ENCODE measurements at regions not wholly inside any gene's neighbourhood (a gene's known extent, or its start where the extent isn't known, plus 50 kb on each side); places are given as distances from the start of the nearest gene placed in this dataset.

DNA sequence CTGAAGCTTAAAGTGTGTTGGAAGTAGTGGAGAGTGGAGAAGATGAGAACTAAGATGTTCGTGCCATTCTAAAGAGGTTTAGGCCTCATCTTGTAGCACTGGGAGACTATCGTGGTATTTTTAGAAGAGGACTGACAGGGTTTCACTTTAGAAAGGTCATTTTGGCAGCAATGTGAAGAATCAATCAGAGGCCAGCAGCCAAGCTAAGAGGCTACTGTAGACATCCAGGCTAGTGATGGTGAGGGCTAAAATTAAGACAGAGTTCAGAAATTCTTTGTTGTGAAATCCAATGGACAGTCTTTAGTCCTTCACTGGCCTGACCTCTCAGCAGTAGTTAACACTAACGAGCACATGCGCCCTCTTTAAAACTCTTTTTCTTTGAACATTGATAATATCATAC, 288.2 kb downstream of the TBL1XR1 start:
- no peak overlapping the region for H3K4me2 ChIP-seq (ENCODE audit: low read depth, low read length)
- no peaks in the 10 kb centered on the region for H3K36me3 ChIP-seq (replicated peaks in 1 of 2; ENCODE audit: control insufficient read depth in 1 of 2, insufficient read depth in 2 of 2, low read length in 2 of 2)
- no peaks in the 10 kb centered on the region for H3K79me2 ChIP-seq (ENCODE audit: insufficient read depth, low read length)
- no peak overlapping the region for H2AFZ ChIP-seq (ENCODE audit: low read length)
- in situ Hi-C loops (cut with HindIII; ENCODE audit: extremely low pct_ligation_motif_present, low pct_unique_long_range_greater_than_20kb) (no loop called here), intact Hi-C loops (cut with micrococcal nuclease; ENCODE audit: unreplicated experiment) (no loop called here)
- DNase-seq (ENCODE audit: low spot score) = no peak
- H3K27ac ChIP-seq (ENCODE audit: extremely low read length, insufficient read depth, low read length) = no peak overlapping the region
- no peaks in the 10 kb centered on the region for H3K4me1 ChIP-seq (ENCODE audit: insufficient read depth, low read length)
- FAIRE-seq = no peak
- ATAC-seq = no peak
- H3K27me3 ChIP-seq (ENCODE audit: control insufficient read depth in 1 of 2, insufficient read depth in 2 of 2, low read length in 2 of 2) = no peaks in the 10 kb centered on the region
- ChIA-PET CTCF (ENCODE audit: low intra/inter-chr PET ratio, low total read pairs) (no interaction called here), POLR2A (no interaction called here)
- H3K9me3 ChIP-seq (ENCODE audit: low read length) = no peaks in the 10 kb centered on the region
- BruUV-seq (replicated peaks) = no TSS peak
- no peaks in the 10 kb centered on the region for H4K20me1 ChIP-seq (ENCODE audit: insufficient read depth, low read length)
- no peak overlapping the region for H3K4me3 ChIP-seq (replicated peaks in 1 of 3; ENCODE audit: insufficient read depth in 1 of 3, low read depth in 2 of 3, low read length in 3 of 3)
- TF ChIP-seq NFE2 (CRISPR knock-in tag; IDR thresholded peaks at IDR 0.05) (no peak), ZNF589 (CRISPR knock-in tag; conservative IDR thresholded peaks at IDR 0.05) (no peak), ZMYM2 (CRISPR knock-in tag; IDR thresholded peaks at IDR 0.05) (no peak)
- TF ChIP-seq, protein P1, sequence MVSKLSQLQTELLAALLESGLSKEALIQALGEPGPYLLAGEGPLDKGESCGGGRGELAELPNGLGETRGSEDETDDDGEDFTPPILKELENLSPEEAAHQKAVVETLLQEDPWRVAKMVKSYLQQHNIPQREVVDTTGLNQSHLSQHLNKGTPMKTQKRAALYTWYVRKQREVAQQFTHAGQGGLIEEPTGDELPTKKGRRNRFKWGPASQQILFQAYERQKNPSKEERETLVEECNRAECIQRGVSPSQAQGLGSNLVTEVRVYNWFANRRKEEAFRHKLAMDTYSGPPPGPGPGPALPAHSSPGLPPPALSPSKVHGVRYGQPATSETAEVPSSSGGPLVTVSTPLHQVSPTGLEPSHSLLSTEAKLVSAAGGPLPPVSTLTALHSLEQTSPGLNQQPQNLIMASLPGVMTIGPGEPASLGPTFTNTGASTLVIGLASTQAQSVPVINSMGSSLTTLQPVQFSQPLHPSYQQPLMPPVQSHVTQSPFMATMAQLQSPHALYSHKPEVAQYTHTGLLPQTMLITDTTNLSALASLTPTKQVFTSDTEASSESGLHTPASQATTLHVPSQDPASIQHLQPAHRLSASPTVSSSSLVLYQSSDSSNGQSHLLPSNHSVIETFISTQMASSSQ (IDR thresholded peaks at IDR 0.05; ENCODE audit: low read depth) = no peak
- TF ChIP-seq, protein P1 (CRISPR knock-in tag; IDR thresholded peaks at IDR 0.05; ENCODE audit: borderline replicate concordance) = no peak
- TF ChIP-seq, protein P2, sequence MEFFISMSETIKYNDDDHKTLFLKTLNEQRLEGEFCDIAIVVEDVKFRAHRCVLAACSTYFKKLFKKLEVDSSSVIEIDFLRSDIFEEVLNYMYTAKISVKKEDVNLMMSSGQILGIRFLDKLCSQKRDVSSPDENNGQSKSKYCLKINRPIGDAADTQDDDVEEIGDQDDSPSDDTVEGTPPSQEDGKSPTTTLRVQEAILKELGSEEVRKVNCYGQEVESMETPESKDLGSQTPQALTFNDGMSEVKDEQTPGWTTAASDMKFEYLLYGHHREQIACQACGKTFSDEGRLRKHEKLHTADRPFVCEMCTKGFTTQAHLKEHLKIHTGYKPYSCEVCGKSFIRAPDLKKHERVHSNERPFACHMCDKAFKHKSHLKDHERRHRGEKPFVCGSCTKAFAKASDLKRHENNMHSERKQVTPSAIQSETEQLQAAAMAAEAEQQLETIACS (CRISPR knock-in tag; IDR thresholded peaks at IDR 0.05) = no peak
- TF ChIP-seq, protein P3, sequence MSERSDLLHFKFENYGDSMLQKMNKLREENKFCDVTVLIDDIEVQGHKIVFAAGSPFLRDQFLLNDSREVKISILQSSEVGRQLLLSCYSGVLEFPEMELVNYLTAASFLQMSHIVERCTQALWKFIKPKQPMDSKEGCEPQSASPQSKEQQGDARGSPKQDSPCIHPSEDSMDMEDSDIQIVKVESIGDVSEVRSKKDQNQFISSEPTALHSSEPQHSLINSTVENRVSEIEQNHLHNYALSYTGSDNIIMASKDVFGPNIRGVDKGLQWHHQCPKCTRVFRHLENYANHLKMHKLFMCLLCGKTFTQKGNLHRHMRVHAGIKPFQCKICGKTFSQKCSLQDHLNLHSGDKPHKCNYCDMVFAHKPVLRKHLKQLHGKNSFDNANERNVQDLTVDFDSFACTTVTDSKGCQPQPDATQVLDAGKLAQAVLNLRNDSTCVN (CRISPR knock-in tag; IDR thresholded peaks at IDR 0.05; ENCODE audit: borderline replicate concordance) = no peak
- no peak overlapping the region for H3K9ac ChIP-seq (ENCODE audit: insufficient read depth, low read depth, low read length)
- 24% methylated on average over 4 of the region's 4 CpGs for WGBS (ENCODE audit: low lambda C conversion rate)
